ENCODE measurements at regions not wholly inside any gene's neighbourhood (a gene's known extent, or its start where the extent isn't known, plus 50 kb on each side); places are given as distances from the start of the nearest gene placed in this dataset.

- Histone ChIP-seq H3K4me2 (ENCODE audit: control insufficient read depth, extremely low read depth, insufficient read depth, low read depth, low read length) (no peak overlapping the region), H3K79me2 (ENCODE audit: control insufficient read depth, insufficient read depth, low read length) (no peaks in the 10 kb centered on the region), H3K9me3 (ENCODE audit: control insufficient read depth, low read depth, low read length) (no peaks in the 10 kb centered on the region), H3K9ac (ENCODE audit: control insufficient read depth, extremely low read depth, insufficient read depth, low read length) (no peak overlapping the region), H2AFZ (ENCODE audit: control insufficient read depth, low read length) (no peak overlapping the region), H3K4me3 (ENCODE audit: control insufficient read depth in 2 of 3, extremely low read depth in 1 of 3, insufficient read depth in 2 of 3, low read depth in 1 of 3, low read length in 3 of 3) (no peak overlapping the region), H3K9me1 (ENCODE audit: control insufficient read depth, extremely low read depth, insufficient read depth, low read length) (no peaks in the 10 kb centered on the region), H4K20me1 (ENCODE audit: control insufficient read depth, extremely low read depth, insufficient read depth, low read length) (no peaks in the 10 kb centered on the region), H3K27ac (ENCODE audit: control insufficient read depth, insufficient read depth, low read length) (no peak overlapping the region), H3K36me3 (ENCODE audit: control insufficient read depth in 2 of 2, extremely low read depth in 1 of 2, insufficient read depth in 2 of 2, low read length in 2 of 2) (no peaks in the 10 kb centered on the region), H3K27me3 (ENCODE audit: control insufficient read depth, extremely low read depth, insufficient read depth, low read length) (no peaks in the 10 kb centered on the region), H3K4me1 (ENCODE audit: control insufficient read depth, extremely low read depth, insufficient read depth, low read length) (no peaks in the 10 kb centered on the region)
- FAIRE-seq (no peak), DNase-seq (ENCODE audit: low read depth, low spot score) (no peak)
- dilution Hi-C loops (cut with MboI; ENCODE audit: extremely low pct_ligation_motif_present, low sequenced_read_pairs): no loop called here
- no peak for TF ChIP-seq EZH2 (IDR thresholded peaks at IDR 0.05; ENCODE audit: low read length)
- no peak for TF ChIP-seq CTCF (optimal IDR thresholded peaks at IDR 0.05 in 1 of 3, IDR thresholded peaks at IDR 0.05 in 1 of 3, conservative IDR thresholded peaks at IDR 0.05 in 1 of 3; ENCODE audit: extremely low read depth in 1 of 3, insufficient read depth in 2 of 3, low read length in 3 of 3)
These were observed 86.3 kb upstream of the TCF12 start for GRCh38 chr15:56832125-56832524.

- Histone ChIP-seq H4K20me1 (ENCODE audit: control insufficient read depth, extremely low read depth, insufficient read depth, low read length) (no peaks in the 10 kb centered on the region), H2AFZ (ENCODE audit: control insufficient read depth, low read length) (no peak overlapping the region), H3K36me3 (ENCODE audit: control insufficient read depth in 2 of 2, extremely low read depth in 1 of 2, insufficient read depth in 2 of 2, low read length in 2 of 2) (no peaks in the 10 kb centered on the region), H3K9ac (ENCODE audit: control insufficient read depth, extremely low read depth, insufficient read depth, low read length) (no peak overlapping the region), H3K27me3 (ENCODE audit: control insufficient read depth, extremely low read depth, insufficient read depth, low read length) (no peaks in the 10 kb centered on the region), H3K9me1 (ENCODE audit: control insufficient read depth, extremely low read depth, insufficient read depth, low read length) (no peaks in the 10 kb centered on the region), H3K4me1 (ENCODE audit: control insufficient read depth, extremely low read depth, insufficient read depth, low read length) (no peaks in the 10 kb centered on the region), H3K27ac (ENCODE audit: control insufficient read depth, insufficient read depth, low read length) (no peak overlapping the region), H3K79me2 (ENCODE audit: control insufficient read depth, insufficient read depth, low read length) (no peaks in the 10 kb centered on the region), H3K4me2 (ENCODE audit: control insufficient read depth, extremely low read depth, insufficient read depth, low read depth, low read length) (no peak overlapping the region), H3K4me3 (ENCODE audit: control insufficient read depth in 2 of 3, extremely low read depth in 1 of 3, insufficient read depth in 2 of 3, low read depth in 1 of 3, low read length in 3 of 3) (no peak overlapping the region), H3K9me3 (ENCODE audit: control insufficient read depth, low read depth, low read length) (no peaks in the 10 kb centered on the region)
- FAIRE-seq: no peak
- TF ChIP-seq EZH2 (IDR thresholded peaks at IDR 0.05; ENCODE audit: low read length) (no peak), CTCF (optimal IDR thresholded peaks at IDR 0.05 in 1 of 3, IDR thresholded peaks at IDR 0.05 in 1 of 3, conservative IDR thresholded peaks at IDR 0.05 in 1 of 3; ENCODE audit: extremely low read depth in 1 of 3, insufficient read depth in 2 of 3, low read length in 3 of 3) (no peak)
- DNase-seq (ENCODE audit: low read depth, low spot score): no peak
- dilution Hi-C loops (cut with MboI; ENCODE audit: extremely low pct_ligation_motif_present, low sequenced_read_pairs): no loop called here
These were observed 86.9 kb upstream of the TCF12 start for GRCh38 chr15:56831467-56832005.
